Occipital lobe (tissue), 1 donor: ENCODE measurements at regions not wholly inside any gene's neighbourhood (a gene's known extent, or its start where the extent isn't known, plus 50 kb on each side); places are given as distances from the start of the nearest gene placed in this dataset. TPM values are rescaled to one million over a fixed set of nuclear protein-coding genes. Genes with fewer than 3 reads are reported as not detected.

Source experiments
- small RNA-seq: library from RNA; depleted of rRNA; stranded (forward); fragments of <200 nt; gene quantifications from one replicate; pipeline ENCODE3, GENCODE V24; 2014

Small RNAs in the stretch of these regions (small RNA-seq; reads per million reads assigned to genes)
- not detected for gene RF00017
- not detected for gene RNA5SP176
